ENCODE measurements at regions not wholly inside any gene's neighbourhood (a gene's known extent, or its start where the extent isn't known, plus 50 kb on each side); places are given as distances from the start of the nearest gene placed in this dataset.
"Not testable (repeated sequence)": the region's sequence is repeated elsewhere in the genome, so short reads cannot be mapped to it uniquely, and the experiment has no call there.

GRCh38 chr4:15333692-15334633 lies 93.9 kb upstream of the C1QTNF7 start:
- DNase-seq (ENCODE audit: extremely low read depth, low read depth, low spot score): no peak

DNA sequence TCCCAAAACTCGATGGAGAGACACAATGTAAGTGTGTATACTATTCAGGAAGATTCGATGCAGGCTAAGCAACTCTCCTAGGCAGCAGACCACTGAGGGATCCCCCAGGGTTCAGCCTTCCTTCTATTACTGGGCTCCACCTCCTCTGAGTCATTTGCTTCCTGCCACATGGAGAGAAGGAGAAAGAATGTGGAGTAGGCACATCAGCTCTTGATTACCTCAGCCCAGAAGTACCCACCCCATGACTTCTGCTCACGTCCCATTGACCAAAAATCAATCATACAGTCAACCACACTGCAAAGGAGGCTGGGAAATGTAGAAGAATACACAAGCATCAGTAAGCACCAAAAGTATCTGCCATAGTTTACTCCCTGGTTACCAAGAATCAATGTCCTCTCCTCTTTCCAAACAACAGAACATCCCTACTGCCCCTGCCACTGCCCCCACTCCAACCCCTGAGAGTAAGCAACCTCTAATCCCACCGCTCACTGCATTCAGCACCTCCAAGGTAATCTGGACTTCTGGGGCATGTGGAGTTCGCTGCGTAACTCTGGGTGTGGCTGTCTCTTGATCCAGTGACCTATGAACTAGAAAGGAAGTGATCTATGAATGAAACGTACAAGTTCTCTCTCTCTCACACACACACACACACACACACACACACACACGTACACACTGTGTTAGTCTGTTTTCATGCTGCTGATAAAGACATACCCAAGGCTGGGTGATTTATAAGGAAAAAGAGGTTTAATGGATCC lies 91.2 kb upstream of the C1QTNF7 start:
- no peak for DNase-seq (ENCODE audit: extremely low read depth, low read depth, low spot score)

DNA sequence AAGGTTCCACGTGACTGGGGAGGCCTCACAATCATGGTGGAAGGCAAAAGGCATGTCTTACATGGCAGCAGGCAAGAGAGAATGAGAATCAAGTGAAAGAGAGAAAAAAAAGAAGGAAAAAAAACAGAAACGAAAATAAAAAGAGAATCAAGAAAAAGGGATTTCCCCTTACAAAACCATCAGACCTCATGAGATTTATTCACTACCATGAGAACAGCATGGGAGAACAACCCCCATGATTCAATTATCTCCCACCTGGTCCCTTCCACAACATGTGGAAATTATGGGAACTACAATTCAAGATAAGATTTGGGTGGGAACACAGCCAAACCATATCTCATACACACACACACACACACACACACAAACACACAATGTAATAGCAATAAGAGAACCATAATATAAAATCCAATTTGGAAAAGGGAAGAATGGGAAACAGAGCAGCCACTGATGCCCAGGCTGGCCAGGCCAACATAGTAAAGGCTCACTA lies 90.6 kb upstream of the C1QTNF7 start:
- not testable (repeated sequence) for DNase-seq (ENCODE audit: extremely low read depth, low read depth, low spot score)

DNA sequence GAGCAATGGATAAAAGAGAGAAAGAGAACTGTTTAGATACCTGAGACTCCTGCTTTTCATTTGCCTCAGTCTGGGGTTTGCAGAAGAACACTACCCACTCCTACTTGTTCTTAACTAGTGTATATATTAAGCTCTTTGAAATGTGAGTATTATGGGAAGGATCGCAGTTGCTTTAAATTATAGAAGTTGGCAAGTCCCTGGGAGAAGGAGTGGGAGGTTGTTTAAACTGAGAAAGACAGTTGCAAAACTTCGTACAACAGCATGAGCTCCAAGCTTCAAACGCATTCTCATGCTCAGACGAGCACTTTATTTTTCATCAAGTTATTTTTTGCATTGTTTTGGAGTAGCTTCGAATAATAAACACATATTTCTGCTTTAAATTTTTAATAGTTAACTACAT lies 88.1 kb upstream of the C1QTNF7 start:
- DNase-seq (ENCODE audit: extremely low read depth, low read depth, low spot score): no peak

- DNase-seq (ENCODE audit: extremely low read depth, low read depth, low spot score): no peak
Observed at GRCh38 chr4:15340332-15340731, 87.5 kb upstream of the C1QTNF7 start.

DNA sequence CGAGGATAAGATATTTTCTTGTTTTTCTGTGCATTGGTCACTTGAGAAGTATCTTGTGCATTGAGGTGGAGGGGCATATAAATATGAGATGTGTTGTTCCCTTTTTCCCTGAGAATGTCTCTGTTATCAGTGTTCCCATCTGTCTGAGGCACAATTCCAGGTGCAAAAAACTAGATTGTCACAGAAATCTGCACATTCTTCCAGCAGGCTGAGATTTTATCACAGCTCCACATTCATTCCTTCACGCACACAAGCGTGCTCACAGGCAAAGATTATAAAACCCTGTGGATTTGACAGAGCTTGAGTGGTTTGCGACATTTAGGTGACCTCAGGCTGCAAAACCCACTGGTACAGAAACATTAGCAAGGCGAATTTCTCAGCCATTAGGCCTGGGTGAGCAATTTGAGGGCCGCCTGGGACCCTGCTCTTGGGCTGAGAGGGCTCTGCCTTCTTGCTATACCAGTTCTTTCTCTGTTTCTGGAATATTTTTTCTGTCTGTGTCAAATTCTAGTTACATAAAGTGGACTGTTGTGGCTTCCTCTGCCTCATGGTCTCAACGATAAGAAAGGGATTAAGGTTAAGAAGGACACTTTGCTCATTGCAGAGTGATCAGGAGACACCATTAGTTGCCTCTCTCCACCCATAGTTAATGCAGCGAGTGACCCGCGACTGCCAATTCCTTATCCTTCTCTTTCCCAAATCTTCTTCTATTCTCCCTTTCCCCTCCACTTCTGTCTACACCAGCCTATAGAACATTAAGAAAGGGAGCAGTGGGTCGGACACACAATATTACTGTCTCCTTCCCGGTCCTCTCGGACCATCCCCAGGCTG lies 86.7 kb upstream of the C1QTNF7 start:
- DNase-seq (ENCODE audit: extremely low read depth, low read depth, low spot score): no peak

GRCh38 chr4:15341733-15342300 lies 86.0 kb upstream of the C1QTNF7 start:
- no peak for DNase-seq (ENCODE audit: extremely low read depth, low read depth, low spot score)

DNA sequence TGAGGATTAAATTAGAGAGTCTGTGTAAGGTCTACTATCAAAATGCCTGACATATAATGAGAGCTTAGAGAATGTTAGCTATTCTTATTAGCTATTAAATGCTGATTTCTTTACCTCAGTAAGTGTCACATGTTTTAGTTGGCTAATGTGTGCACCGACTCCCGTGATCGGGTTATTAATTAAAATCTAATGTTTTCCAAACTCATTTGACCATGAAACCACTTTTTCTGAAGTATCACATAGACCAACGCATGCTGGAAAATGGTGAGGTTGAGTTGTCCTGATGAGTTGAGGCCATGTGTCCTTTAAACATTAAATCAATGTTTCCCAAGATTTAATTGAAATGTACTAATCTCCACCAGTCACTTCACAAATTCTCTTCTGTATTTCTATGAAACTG lies 84.8 kb upstream of the C1QTNF7 start:
- no peak for DNase-seq (ENCODE audit: extremely low read depth, low read depth, low spot score)

DNA sequence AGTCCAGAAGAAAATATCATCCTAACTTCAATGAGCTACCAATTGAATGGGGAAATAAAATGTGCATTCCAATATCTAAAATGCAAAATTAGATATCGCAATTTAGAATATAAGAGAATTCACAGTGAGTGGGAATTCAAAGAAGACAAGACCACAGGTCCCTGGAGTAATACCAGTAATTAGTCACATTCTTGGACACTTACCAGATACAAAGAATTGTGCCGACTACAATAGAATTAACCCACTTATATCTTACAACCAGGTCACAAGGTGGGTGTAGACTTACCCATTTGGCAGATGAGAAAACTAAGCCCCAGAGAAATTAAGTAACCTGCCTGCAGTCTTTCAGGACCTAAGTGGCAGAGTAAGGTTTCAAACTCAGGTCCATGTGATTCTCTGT lies 84.3 kb upstream of the C1QTNF7 start:
- no peak for DNase-seq (ENCODE audit: extremely low read depth, low read depth, low spot score)

GRCh38 chr4:15344041-15344440 lies 83.8 kb upstream of the C1QTNF7 start:
- no peak for DNase-seq (ENCODE audit: extremely low read depth, low read depth, low spot score)

DNA sequence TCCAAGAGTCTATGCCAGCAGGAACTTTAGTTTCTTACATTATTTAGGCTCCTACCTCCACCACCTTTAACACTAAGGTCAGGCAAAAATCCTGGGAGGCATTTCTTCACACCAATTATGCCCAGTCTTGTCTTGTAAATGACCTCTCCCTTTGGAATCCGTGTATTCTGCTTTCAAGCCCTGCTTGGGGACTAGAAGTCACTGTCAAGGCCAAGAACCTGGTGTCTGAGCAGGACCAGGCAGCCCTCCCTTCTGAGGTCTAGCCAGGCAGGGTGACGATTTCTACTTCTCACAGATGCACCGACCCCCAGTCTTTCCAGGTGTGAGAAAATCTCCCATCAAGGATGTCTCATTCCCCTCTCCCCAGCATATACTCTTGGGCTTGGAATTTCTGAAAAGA lies 82.7 kb upstream of the C1QTNF7 start:
- DNase-seq (ENCODE audit: extremely low read depth, low read depth, low spot score): no peak

DNA sequence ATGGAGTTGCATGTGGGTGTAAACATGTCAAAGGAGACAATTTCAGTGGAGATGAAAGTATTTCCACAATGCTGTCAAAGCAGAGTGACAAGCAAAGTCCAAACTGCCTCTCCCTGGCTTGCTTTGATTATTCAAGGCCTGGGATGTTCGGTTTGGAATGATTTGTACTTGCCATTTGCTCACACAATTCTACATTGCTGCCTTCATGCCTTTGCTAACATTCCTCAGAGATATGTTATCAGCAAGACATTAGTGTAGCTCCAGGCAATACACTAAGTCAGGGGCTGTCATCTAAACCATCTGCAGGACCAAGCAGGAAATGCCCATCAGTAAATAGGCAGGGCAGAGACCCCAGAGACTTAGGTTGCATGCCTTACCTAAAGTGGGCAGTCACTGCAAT lies 79.6 kb upstream of the C1QTNF7 start:
- no peak for DNase-seq (ENCODE audit: extremely low read depth, low read depth, low spot score)

GRCh38 chr4:15348695-15349094 lies 79.1 kb upstream of the C1QTNF7 start:
- DNase-seq (ENCODE audit: extremely low read depth, low read depth, low spot score): no peak

GRCh38 chr4:15349531-15349935 lies 78.3 kb upstream of the C1QTNF7 start:
- DNase-seq (ENCODE audit: extremely low read depth, low read depth, low spot score): no peak

DNA sequence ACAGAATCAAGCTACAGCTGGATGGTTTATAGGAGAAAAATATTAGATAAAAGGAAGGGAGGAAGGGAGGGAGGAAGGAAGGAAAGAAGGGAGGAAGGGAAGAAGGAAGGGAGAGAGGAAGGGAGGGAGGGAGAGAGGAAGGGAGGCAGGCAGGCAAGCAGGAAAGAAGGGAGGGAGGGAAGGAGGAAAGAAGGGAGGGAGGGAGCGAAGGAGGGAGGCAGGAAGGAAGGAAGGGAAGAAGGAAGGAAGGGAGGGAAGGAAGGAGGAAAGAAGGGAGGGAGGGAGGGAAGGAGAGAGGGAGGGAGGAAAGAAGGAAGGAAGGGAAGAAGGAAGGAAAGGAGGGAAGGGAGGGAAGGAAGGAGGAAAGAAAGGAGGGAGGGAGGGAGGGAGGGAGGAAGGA lies 77.9 kb upstream of the C1QTNF7 start:
- no peak for DNase-seq (ENCODE audit: extremely low read depth, low read depth, low spot score)

GRCh38 chr4:15352524-15352923 lies 75.3 kb upstream of the C1QTNF7 start:
- no peak for DNase-seq (ENCODE audit: extremely low read depth, low read depth, low spot score)

- no peak for DNase-seq (ENCODE audit: extremely low read depth, low read depth, low spot score)
Observed at GRCh38 chr4:15353207-15353606, 74.6 kb upstream of the C1QTNF7 start.

- no peak for DNase-seq (ENCODE audit: extremely low read depth, low read depth, low spot score)
Observed at GRCh38 chr4:15354371-15355297, 73.2 kb upstream of the C1QTNF7 start.

- DNase-seq (ENCODE audit: extremely low read depth, low read depth, low spot score): no peak
Observed at GRCh38 chr4:15361529-15361928, 66.3 kb upstream of the C1QTNF7 start.

GRCh38 chr4:15362541-15362940 lies 65.3 kb upstream of the C1QTNF7 start:
- DNase-seq (ENCODE audit: extremely low read depth, low read depth, low spot score): no peak

All from glomerular endothelial cell (primary cell).